Testis (tissue), 2 donors: ENCODE measurements at regions not wholly inside any gene's neighbourhood (a gene's known extent, or its start where the extent isn't known, plus 50 kb on each side); places are given as distances from the start of the nearest gene placed in this dataset.

Experiments
- DNase-seq: peaks from one replicate; pipeline ENCODE4 v3.0.0-alpha.2; 2019
- H3K27ac ChIP-seq, 2 donors: fragments of 200-600 bp; sonication (generic); one replicate each; pipeline ENCODE4 v1.5.1; 2019
- H3K27me3 ChIP-seq: fragments of 200-600 bp; sonication (generic); one replicate; pipeline ENCODE4 v1.5.1; 2019
- H3K36me3 ChIP-seq: fragments of 200-600 bp; sonication (generic); one replicate; pipeline ENCODE4 v1.5.1; 2017; ENCODE audit warnings: low read depth; ENCODE audit errors: missing control alignments
- H3K4me1 ChIP-seq: fragments of 200-600 bp; sonication (generic); one replicate; pipeline ENCODE4 v1.5.1; 2019
- H3K4me3 ChIP-seq, 2 donors: fragments of 200-600 bp; sonication (generic); one replicate each; pipeline ENCODE4 v1.5.1; 2017 to 2019
- H3K9me3 ChIP-seq: fragments of 200-600 bp; sonication (generic); one replicate; pipeline ENCODE4 v1.5.1; 2017
- POLR2A ChIP-seq: fragments of 450-650 bp; IDR thresholded peaks from one replicate; pipeline ENCODE4 v1.6.1; 2017; ENCODE audit warnings: antibody characterized with exemption, mild to moderate bottlenecking, moderate library complexity
- WGBS, 2 donors: methylation state at CpG; one replicate each; pipeline ENCODE4 v1.1.5; 2018; 5-methylcytosine and 5-hydroxymethylcytosine counted together
- intact Hi-C: fragments of 100-400 bp; cut with DNase I; formaldehyde crosslinking; loops from one replicate; pipeline ENCODE4 v1.15.1; 2023; ENCODE audit warnings: low total_unique reads
- TF ChIP-seq, protein P1 (sequence below), 3 experiments: fragments of 450-650 bp in 2 of 3; fragments of 200-600 bp in 1 of 3; sonication (generic) in 1 of 3; IDR thresholded peaks; one replicate each; pipeline ENCODE4 v1.5.1; 2016 to 2019; ENCODE audit warnings: antibody characterized with exemption in 3 of 3, mild to moderate bottlenecking in 2 of 3, moderate library complexity in 1 of 3

DNA sequence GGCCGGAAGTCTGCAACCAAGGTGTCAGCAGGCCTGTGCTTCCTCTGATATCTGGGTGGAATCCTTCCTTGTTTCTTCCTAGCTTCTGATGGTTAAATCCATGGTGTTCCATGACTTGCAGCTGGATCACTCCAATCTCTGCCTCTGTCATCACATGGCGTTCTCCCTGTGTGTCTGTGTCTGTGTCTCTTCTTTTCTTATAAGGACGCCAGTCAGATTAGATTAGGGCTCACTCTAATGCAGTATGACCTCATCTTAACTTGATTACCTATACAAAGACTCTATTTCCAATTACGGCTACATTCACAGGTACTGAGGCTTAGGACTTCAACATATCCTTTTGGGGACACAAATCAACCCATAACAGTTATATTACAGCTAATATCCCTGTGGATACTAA is 70.3 kb upstream of the FAM3C start:
- 89 to 92% methylated on average over 4 of the region's 4 CpGs for WGBS, 2 donors
- Histone ChIP-seq H3K36me3 (no peaks in the 10 kb centered on the region), H3K4me1 (no peaks in the 10 kb centered on the region), H3K4me3 (no peak overlapping the region), H3K9me3 (no peaks in the 10 kb centered on the region), H3K27ac (no peak overlapping the region), H3K27me3 (no peaks in the 10 kb centered on the region)
- DNase-seq = no peak
- no peak for TF ChIP-seq POLR2A
- TF ChIP-seq, protein P1, sequence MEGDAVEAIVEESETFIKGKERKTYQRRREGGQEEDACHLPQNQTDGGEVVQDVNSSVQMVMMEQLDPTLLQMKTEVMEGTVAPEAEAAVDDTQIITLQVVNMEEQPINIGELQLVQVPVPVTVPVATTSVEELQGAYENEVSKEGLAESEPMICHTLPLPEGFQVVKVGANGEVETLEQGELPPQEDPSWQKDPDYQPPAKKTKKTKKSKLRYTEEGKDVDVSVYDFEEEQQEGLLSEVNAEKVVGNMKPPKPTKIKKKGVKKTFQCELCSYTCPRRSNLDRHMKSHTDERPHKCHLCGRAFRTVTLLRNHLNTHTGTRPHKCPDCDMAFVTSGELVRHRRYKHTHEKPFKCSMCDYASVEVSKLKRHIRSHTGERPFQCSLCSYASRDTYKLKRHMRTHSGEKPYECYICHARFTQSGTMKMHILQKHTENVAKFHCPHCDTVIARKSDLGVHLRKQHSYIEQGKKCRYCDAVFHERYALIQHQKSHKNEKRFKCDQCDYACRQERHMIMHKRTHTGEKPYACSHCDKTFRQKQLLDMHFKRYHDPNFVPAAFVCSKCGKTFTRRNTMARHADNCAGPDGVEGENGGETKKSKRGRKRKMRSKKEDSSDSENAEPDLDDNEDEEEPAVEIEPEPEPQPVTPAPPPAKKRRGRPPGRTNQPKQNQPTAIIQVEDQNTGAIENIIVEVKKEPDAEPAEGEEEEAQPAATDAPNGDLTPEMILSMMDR (IDR thresholded peaks at IDR 0.05) = no peak
- intact Hi-C loops = no loop called here

DNA sequence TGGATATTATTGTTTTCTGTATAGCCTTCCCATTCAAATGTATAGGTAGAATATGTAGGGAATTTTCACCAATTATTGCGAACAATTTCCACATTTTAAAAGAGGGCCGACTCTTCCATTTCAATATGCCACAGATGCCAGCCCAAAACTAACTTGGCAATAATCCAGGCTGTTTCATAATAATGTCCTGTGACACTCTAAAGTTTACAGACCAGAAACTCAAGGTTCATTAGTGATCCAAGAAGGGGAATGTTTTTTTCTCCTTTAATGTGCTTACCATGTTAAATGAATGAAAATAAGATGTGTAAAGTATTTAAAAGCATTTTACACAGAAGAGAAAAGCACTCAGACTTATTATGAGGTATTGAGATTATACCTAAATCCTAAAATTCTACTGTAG is 63.0 kb upstream of the FAM3C start:
- H3K4me1 ChIP-seq = no peaks in the 10 kb centered on the region
- H3K27me3 ChIP-seq = no peaks in the 10 kb centered on the region
- WGBS, 2 donors = 97 to 100% methylated on average over 2 of the region's 2 CpGs
- no peak overlapping the region for H3K4me3 ChIP-seq
- no peaks in the 10 kb centered on the region for H3K36me3 ChIP-seq
- H3K27ac ChIP-seq = no peak overlapping the region
- no peak for DNase-seq
- intact Hi-C loops = no loop called here
- TF ChIP-seq, protein P1 (IDR thresholded peaks at IDR 0.05) = no peak
- TF ChIP-seq POLR2A = no peak
- H3K9me3 ChIP-seq = no peaks in the 10 kb centered on the region

DNA sequence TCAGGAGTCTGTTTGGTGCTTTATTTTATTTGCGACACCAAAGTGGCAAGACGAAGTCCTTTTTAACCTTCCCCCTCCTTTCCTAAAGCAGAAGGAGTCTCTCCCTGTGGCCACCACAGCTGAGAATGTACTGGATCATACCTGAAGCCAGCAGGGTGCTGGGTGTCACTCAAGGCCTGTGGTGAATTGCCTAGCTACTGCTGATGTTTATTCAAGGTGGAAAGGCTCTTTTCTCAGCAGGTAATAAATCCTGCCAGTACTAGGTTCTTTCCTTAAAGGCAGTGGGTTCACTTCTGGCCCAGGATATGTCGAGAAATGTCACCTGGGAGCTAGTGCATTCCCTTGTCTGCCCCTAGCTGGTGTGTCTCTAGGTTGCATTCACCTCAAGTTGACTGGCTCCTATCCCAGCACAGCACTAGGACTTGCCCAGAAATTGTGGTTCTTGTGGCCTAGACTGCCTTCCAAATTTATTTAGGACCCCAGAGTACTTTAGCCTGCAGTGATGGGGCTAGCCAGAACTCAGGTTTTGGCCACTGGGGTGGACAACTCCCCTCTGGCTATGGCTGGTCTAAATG is 60.8 kb upstream of the FAM3C start:
- DNase-seq = no peak
- Histone ChIP-seq H3K9me3 (no peaks in the 10 kb centered on the region), H3K4me1 (no peaks in the 10 kb centered on the region), H3K27ac (no peak overlapping the region), H3K36me3 (no peaks in the 10 kb centered on the region), H3K4me3 (no peak overlapping the region), H3K27me3 (no peaks in the 10 kb centered on the region)
- WGBS, 2 donors = 84 to 92% methylated on average over 2 to 3 of the region's 3 CpGs
- intact Hi-C loops = no loop called here
- TF ChIP-seq, protein P1 (IDR thresholded peaks at IDR 0.05) = no peak
- TF ChIP-seq POLR2A = no peak

DNA sequence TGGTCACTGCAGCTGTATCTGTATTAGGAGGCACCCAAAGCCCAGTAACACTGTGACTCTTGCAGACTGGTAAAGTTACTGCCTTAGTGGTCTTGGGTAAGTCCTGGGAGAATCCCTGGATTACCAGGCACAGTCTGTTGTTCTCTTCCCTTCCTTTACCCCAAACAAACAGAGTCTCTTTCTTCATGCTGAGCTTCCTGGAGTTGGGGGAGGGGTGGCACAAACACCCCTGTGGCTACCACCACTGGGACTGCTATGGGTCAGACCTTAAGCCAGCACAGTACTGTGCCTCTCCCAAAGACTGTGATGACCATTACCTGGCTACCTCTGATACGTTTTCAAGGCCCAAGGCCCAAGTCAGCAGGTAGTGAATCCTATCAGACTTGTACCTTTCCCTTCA is 59.9 kb upstream of the FAM3C start:
- Histone ChIP-seq H3K4me3 (no peak overlapping the region), H3K27me3 (no peaks in the 10 kb centered on the region), H3K36me3 (no peaks in the 10 kb centered on the region), H3K27ac (no peak overlapping the region), H3K4me1 (no peaks in the 10 kb centered on the region), H3K9me3 (no peaks in the 10 kb centered on the region)
- TF ChIP-seq POLR2A = no peak
- TF ChIP-seq, protein P1 (IDR thresholded peaks at IDR 0.05) = no peak
- WGBS, 2 donors = 50 to 94% methylated on average over 1 of the region's 1 CpG
- intact Hi-C loops = no loop called here
- DNase-seq = no peak

DNA sequence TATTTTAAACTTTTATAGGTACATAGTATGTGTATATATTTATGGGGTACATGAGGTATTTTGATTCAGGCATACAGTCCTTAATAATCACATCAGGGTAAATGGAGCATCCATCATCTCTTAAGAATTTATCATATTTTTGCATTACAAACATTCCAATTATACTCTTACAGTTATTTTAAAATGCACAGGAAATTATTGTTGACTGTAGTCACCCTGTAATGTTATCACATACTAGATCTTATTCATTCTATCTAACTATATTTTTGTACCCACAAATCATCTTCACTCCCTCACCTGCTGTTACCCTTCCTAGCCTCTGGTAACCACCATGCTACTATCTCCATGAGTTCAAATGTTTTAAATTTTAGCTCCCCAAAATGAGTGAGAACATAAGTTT is 56.3 kb upstream of the FAM3C start:
- DNase-seq = no peak
- TF ChIP-seq, protein P1 (IDR thresholded peaks at IDR 0.05) = no peak
- no peaks in the 10 kb centered on the region for H3K36me3 ChIP-seq
- H3K27ac ChIP-seq = no peak overlapping the region
- H3K27me3 ChIP-seq = no peaks in the 10 kb centered on the region
- no peaks in the 10 kb centered on the region for H3K9me3 ChIP-seq
- intact Hi-C loops = no loop called here
- H3K4me1 ChIP-seq = no peaks in the 10 kb centered on the region
- H3K4me3 ChIP-seq = no peak overlapping the region
